HCT116 (cell line): ENCODE measurements at regions not wholly inside any gene's neighbourhood (a gene's known extent, or its start where the extent isn't known, plus 50 kb on each side); places are given as distances from the start of the nearest gene placed in this dataset.

Source experiments
- YY1 ChIP-seq: IDR thresholded peaks from 2 replicates; pipeline ENCODE4 v1.6.1; 2011; ENCODE audit warnings: low read length, low read depth, moderate library complexity, mild to moderate bottlenecking; ENCODE audit not compliant: insufficient replicate concordance; ENCODE audit errors: extremely low read depth
- TF ChIP-seq, protein P1 (sequence below): IDR thresholded peaks from 2 replicates; pipeline ENCODE4 v1.6.1; 2012
- TF ChIP-seq, protein P2 (sequence below), 3 experiments: fragments of 200-600 bp in 1 of 3; sonication (generic) in 1 of 3; IDR thresholded peaks in 2 of 3; conservative IDR thresholded peaks in 1 of 3; 2 replicates each; pipeline ENCODE4 v1.5.1; 2012 to 2017; ENCODE audit warnings: low read depth in 2 of 3, low read length in 2 of 3, antibody characterized with exemption in 1 of 3, borderline replicate concordance in 1 of 3, control low read depth in 1 of 3, mild to moderate bottlenecking in 1 of 3, mixed read lengths in 1 of 3, mixed run types in 1 of 3, moderate library complexity in 1 of 3; ENCODE audit not compliant: insufficient read depth in 1 of 3

DNA sequence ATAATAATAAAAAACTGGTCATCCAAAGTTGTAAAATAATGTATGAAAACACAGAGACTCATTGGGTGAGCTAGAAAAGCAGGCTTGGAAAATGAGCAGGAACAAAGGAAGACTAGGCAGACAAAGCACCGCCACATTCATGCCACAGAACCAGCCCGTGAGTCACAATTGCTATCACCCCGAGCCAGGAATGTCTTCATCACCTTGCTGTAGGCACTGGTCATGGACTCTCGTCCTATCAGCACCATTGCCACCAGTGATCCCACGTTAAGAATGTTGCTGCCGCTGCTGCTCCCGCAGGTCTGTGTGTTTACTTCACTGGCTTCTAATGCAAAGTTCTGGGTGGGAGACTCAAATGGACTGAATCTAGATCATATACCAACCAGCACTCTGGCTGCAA, 417.9 kb downstream of the PID1 start:
- TF ChIP-seq, protein P1, sequence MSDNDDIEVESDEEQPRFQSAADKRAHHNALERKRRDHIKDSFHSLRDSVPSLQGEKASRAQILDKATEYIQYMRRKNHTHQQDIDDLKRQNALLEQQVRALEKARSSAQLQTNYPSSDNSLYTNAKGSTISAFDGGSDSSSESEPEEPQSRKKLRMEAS: no peak
- TF ChIP-seq, protein P2, sequence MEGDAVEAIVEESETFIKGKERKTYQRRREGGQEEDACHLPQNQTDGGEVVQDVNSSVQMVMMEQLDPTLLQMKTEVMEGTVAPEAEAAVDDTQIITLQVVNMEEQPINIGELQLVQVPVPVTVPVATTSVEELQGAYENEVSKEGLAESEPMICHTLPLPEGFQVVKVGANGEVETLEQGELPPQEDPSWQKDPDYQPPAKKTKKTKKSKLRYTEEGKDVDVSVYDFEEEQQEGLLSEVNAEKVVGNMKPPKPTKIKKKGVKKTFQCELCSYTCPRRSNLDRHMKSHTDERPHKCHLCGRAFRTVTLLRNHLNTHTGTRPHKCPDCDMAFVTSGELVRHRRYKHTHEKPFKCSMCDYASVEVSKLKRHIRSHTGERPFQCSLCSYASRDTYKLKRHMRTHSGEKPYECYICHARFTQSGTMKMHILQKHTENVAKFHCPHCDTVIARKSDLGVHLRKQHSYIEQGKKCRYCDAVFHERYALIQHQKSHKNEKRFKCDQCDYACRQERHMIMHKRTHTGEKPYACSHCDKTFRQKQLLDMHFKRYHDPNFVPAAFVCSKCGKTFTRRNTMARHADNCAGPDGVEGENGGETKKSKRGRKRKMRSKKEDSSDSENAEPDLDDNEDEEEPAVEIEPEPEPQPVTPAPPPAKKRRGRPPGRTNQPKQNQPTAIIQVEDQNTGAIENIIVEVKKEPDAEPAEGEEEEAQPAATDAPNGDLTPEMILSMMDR (IDR thresholded peaks at IDR 0.05 in 2 of 3, conservative IDR thresholded peaks at IDR 0.05 in 1 of 3; ENCODE audit: borderline replicate concordance in 1 of 3, insufficient read depth in 1 of 3, low read depth in 2 of 3, low read length in 2 of 3): no peak
- TF ChIP-seq YY1: no peak
